ENCODE measurements at regions not wholly inside any gene's neighbourhood (a gene's known extent, or its start where the extent isn't known, plus 50 kb on each side); places are given as distances from the start of the nearest gene placed in this dataset.
"Not testable (repeated sequence)": the region's sequence is repeated elsewhere in the genome, so short reads cannot be mapped to it uniquely, and the experiment has no call there.

- DNase-seq (ENCODE audit: low read depth, low spot score): no peak
Measured at GRCh38 chr2:76019128-76019527, 308.4 kb upstream of the GCFC2 start.

GRCh38 chr2:76009484-76009883, 298.8 kb upstream of the GCFC2 start:
- no peak for DNase-seq (ENCODE audit: low read depth, low spot score)

GRCh38 chr2:76008001-76008702, 297.4 kb upstream of the GCFC2 start:
- DNase-seq (ENCODE audit: low read depth, low spot score): no peak

- DNase-seq (ENCODE audit: low read depth, low spot score): no peak
Measured at GRCh38 chr2:76000425-76000824, 289.7 kb upstream of the GCFC2 start.

DNA sequence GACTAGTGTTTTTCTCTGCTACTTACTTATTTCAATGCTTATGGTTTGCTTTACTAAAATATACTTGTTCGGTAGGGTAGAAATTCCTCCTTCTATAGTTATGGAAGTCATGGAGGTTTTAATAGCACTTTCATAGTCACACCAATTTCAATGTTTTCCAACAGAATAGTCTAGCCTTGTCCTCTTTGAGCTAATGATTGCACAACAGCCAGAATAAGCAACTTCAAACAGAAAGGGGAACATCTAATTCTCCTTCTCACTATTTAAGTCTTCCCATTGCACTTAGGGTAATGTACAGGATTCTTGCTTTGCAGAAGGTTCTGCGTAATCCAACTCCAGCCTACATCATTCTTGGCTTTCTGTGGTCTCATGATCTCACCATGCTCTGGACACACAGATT, 287.7 kb upstream of the GCFC2 start:
- DNase-seq (ENCODE audit: low read depth, low spot score): no peak

DNA sequence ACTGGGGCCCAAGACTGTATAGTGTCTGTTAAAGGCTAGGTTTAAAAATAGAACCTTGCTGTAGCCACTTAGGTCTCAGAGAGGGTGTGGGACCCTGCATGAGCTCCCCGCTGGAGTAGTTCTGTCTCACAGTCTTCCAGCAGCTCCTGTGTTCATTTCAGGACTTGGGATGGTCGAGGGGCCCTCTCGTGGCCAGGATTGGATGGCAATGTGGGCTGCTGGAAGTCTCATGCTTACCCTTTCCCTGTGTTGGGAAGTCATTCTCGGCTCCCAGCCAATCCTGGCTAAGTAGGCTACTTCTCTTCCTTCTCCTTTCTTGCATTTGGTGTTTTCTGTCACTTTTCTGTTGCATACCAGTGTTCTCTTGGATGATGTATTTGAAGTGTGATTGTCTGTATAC, 284.0 kb upstream of the GCFC2 start:
- DNase-seq (ENCODE audit: low read depth, low spot score): no peak

GRCh38 chr2:75988622-75989021, 277.9 kb upstream of the GCFC2 start:
- DNase-seq (ENCODE audit: low read depth, low spot score): not testable (repeated sequence)

DNA sequence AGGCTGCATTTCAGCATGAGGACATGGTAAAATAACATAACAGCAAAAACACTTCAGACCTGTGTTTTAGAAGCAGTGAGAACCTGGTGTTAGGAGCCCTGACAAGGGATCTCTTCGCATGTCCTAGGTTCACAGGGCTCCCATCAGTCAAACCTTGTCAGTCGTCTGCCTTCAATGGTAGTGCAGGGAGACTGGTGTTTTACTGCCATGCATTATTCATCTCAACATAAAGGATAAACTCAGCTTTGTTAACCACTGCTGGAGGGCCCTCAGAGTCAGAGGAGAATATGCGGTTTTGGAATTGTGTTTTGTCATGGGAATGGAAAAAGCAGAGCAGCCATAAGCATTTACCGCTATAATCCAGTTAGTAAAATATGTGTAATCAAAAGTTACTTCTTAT, 275.9 kb upstream of the GCFC2 start:
- no peak for DNase-seq (ENCODE audit: low read depth, low spot score)

DNA sequence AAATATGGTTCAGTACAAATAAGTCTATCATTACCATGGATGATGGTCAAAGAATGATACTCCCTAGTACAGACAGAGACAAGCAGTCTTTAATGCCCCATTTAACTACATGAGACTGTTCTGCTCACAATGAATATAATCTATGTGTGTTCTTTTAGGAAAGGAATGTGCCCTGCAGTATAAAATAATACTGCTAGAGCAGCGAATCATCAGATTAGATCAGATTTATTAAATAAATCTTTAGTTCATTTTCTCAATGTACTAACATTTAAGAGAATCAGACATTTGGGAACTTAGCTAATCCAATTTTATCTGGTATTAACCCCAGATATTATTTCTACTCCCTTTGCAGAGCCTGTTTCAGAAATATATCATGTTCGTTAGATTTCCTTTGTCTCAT, 272.0 kb upstream of the GCFC2 start:
- DNase-seq (ENCODE audit: low read depth, low spot score): no peak

- no peak for DNase-seq (ENCODE audit: low read depth, low spot score)
Measured at GRCh38 chr2:75964646-75965045, 253.9 kb upstream of the GCFC2 start.

DNA sequence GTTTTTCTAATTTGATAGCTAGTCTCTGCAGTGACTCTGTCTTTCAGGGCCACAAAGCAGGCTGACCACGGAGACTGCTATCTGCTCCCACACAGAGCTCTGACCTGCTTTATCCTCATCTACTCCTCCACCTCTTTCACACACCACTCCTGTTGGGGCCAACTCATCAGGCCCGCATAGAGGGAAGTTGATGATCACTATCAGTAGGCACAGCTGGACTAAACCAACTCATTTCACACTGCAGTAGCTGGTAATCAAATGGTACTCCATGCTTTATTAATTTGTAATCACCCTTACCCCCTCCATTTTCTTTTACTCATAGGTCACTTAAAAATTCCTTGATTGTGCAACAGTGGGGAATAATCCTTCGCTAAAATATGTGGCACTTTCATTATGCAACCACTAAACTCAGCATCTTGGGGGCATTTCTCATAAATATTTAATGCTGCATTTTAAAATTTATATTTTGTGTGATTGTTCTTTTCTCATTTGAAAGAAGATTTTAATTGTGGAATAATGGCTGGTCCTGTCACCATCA, 249.8 kb upstream of the GCFC2 start:
- DNase-seq (ENCODE audit: low read depth, low spot score): no peak

DNA sequence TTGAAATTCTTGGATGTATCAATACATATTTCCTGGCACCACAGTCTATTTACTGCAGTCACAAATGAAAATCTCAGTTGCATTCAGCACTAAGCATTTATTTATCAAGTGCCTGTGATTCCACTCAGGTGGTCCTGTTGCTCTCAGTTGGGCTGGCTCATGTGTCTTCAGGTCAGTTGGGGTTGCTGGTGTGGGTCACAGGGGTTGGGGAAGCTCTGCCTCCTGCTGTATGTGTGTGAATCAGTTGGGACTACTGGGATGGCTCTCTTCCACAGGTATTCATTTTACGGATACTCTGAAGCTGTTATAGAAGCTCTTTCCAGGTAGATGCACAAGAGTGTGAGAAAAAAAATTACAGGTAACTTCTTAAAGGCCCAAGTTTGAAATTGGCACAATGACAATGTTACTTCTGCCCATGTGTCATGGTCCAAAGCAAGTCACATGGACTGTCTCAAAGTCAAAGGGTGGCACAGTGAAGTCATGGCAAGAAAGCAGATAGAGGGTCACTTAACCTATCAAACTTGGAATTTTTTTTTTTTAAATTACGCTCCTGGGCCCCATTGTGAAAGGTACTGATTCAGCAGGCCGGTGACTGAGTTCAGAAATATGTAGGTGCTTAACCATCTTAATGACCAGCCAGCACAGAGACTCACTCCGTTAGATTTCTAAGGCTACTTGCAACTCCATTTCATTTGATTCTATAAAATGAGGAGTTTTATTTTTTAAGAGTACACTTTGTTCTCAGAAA, 249.2 kb upstream of the GCFC2 start:
- DNase-seq (ENCODE audit: low read depth, low spot score): no peak

GRCh38 chr2:75954761-75955160, 244.0 kb upstream of the GCFC2 start:
- no peak for DNase-seq (ENCODE audit: low read depth, low spot score)

- DNase-seq (ENCODE audit: low read depth, low spot score): no peak
Measured at GRCh38 chr2:75952173-75952572, 241.5 kb upstream of the GCFC2 start.

DNA sequence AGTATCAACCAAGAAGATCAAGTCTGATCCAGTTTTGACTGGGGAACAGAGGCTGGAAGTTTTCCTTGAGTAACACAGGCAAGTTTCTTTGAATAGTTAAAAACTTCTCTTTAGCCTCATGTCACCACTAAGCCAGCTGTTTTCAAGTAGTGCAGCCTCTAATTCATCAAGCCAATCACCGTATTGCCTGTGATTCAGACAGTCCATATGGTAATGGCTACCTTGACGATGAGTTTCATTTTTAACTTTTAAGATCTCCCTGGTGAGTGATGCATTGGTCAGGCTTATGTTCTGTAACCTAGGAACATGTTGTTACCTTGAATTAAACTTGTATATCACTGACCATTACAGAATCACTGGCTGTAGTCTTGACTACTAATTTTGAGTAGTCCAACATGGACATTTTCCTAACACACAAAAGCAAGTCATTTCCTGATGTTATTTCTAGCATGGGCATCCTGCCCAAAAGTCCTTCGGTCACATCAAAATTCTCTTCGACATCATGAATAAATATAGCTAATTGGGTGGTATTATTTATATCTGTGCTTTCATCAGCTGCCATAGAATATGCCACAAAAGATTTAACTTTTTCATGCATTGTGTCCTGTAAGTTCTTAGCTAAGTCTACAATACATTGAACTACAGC, 238.8 kb upstream of the GCFC2 start:
- no peak for DNase-seq (ENCODE audit: low read depth, low spot score)

- no peak for DNase-seq (ENCODE audit: low read depth, low spot score)
Measured at GRCh38 chr2:75936311-75936710, 225.6 kb upstream of the GCFC2 start.

DNA sequence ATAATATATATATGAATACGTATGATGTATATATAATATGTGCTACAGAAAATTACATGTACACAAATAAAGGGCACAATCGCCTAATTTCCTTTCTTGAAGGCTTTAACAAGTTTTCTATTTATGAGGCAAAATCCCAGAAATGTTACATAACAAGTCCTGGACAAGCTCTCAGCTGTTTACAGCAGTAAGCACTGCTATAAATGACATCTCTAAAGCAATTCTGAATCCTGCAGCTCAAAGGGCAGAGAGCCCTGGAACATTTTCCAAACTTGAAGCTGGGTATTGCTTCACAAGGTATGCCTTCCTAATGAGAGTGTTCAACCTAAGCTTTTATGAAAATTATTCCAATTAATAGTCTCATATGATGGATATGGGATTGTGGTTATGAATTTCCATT, 222.3 kb upstream of the GCFC2 start:
- no peak for DNase-seq (ENCODE audit: low read depth, low spot score)

DNA sequence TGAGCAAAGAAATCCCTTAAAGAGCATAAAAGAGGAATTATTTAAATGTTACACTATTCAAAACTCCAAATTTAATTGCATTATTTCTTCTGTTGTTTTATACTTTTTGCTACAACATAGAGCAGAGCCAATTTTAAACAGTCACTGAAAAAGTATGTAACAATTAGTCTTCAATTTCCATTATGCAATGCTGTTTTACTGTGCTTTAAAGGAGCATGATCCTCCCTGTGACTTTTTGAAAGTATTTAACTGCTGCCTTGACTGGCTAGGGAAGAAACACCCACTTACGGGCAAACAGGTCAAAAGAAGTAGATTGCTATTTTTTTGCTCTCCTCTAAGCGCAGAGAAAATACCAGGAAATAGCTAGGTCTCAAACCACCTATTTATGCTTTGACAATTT, 217.4 kb upstream of the GCFC2 start:
- no peak for DNase-seq (ENCODE audit: low read depth, low spot score)

DNA sequence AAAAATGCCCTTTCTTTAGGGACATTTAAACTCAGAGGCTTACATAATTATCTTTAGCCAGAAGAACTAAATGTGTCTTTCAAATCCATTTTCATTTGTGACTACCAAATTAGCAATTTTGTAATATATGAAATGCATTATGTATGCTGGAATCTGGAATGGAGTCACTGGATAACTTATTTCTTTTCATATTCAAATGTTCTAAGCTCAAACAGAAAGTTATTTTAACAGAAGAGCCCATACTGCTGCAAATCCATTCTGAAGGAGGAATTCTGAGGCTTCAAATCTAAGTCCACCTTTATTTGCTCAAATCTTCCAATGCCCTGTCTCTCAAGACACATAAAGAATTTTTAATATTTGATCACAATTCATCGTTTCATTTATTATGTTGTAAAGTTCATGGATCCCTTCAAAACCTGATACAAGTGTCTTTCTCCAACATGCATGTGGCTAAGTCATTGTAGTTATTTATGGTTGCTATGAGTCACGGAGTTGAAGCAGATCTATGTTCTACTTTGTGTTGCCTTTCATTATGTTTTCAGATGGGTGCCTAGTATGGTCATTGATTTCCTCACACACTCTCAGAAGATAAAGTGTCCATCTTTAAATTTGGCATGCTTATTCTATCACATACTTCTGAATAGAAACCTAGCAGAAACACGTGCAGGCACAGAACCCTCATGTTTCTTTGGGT, 214.8 kb upstream of the GCFC2 start:
- no peak for DNase-seq (ENCODE audit: low read depth, low spot score)

DNA sequence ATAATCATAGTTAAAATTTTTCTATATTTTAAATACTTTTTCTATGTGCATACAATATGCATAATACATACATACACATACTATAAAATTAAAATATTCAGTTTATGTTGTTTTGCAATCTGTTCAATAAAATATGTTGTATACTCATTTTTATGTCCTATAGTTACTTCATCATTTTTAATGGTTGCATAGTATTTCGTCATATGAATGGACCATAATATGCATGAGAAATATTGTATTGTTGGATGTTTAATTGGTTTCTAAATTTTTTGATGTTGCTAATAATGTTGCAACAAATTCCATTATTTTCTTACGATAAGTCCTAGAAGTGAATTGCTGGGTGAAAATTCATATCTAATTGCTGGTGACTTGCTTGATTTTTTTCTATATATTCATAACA, 211.5 kb upstream of the GCFC2 start:
- no peak for DNase-seq (ENCODE audit: low read depth, low spot score)

GRCh38 chr2:75920859-75921551, 210.3 kb upstream of the GCFC2 start:
- DNase-seq (ENCODE audit: low read depth, low spot score): no peak
